Suprapubic skin (tissue), 4 donors: ENCODE measurements at regions not wholly inside any gene's neighbourhood (a gene's known extent, or its start where the extent isn't known, plus 50 kb on each side); places are given as distances from the start of the nearest gene placed in this dataset.

Experiments used
- DNase-seq, 2 donors: peaks; one replicate each; pipeline ENCODE4 v3.0.0-alpha.2; 2019; ENCODE audit warnings: low spot score in 2 of 2
- H3K27ac ChIP-seq: fragments of 200-600 bp; sonication (generic); one replicate; pipeline ENCODE4 v1.5.1; 2019
- H3K27me3 ChIP-seq: fragments of 200-600 bp; sonication (generic); one replicate; pipeline ENCODE4 v1.5.1; 2019
- H3K36me3 ChIP-seq: fragments of 200-600 bp; sonication (generic); one replicate; pipeline ENCODE4 v1.5.1; 2019
- H3K4me1 ChIP-seq: fragments of 200-600 bp; sonication (generic); one replicate; pipeline ENCODE4 v1.5.1; 2019
- H3K4me3 ChIP-seq: fragments of 200-600 bp; sonication (generic); one replicate; pipeline ENCODE4 v1.5.1; 2019; ENCODE audit warnings: mild to moderate bottlenecking
- H3K9me3 ChIP-seq: fragments of 200-600 bp; sonication (generic); one replicate; pipeline ENCODE4 v1.5.1; 2019
- EP300 ChIP-seq: sonication (generic); formaldehyde crosslinking; IDR thresholded peaks from one replicate; pipeline ENCODE4 v1.6.1; 2017; ENCODE audit warnings: antibody characterized with exemption
- POLR2A ChIP-seq, 2 donors: fragments of 450-650 bp; IDR thresholded peaks; one replicate each; pipeline ENCODE4 v1.6.1; 2017; ENCODE audit warnings: antibody characterized with exemption in 2 of 2, mild to moderate bottlenecking in 2 of 2, moderate library complexity in 2 of 2
- POLR2AphosphoS5 ChIP-seq, 3 donors: sonication (generic); formaldehyde crosslinking; IDR thresholded peaks; one replicate each; pipeline ENCODE4 v1.6.1; 2017; ENCODE audit warnings: antibody characterized with exemption in 3 of 3
- WGBS: methylation state at CpG from one replicate; pipeline ENCODE4 v1.1.5; 2018; 5-methylcytosine and 5-hydroxymethylcytosine counted together
- TF ChIP-seq, protein P1 (sequence below), 2 donors: fragments of 200-600 bp in 1 of 2; fragments of 450-650 bp in 1 of 2; sonication (generic) in 1 of 2; IDR thresholded peaks; one replicate each; pipeline ENCODE4 v1.5.1; 2016 to 2019; ENCODE audit warnings: antibody characterized with exemption in 2 of 2, mild to moderate bottlenecking in 1 of 2, moderate library complexity in 1 of 2

DNA sequence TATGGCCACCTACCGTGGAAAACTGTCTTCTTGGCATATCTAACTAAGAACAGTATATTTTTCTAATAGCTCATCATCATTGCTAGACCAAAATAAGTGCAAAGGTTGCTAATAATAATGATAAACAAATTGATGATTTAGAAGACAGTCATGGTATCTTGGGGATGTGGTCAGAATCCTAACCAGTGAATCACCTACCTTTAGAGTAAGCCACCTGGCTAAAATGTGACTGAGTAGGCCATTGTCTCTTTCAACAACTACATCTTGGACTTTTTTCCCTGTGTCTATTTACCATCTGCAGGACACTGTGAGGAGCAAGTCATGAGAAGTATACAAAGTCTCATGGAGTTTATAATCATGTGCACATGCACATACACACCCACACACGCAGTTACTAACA, 273.5 kb upstream of the SEMA6D start:
- Histone ChIP-seq H3K27me3 (no peaks in the 10 kb centered on the region), H3K4me3 (no peak overlapping the region), H3K9me3 (no peaks in the 10 kb centered on the region), H3K27ac (no peak overlapping the region), H3K36me3 (no peaks in the 10 kb centered on the region), H3K4me1 (peaks cover 8% of the 10 kb centered on the region)
- DNase-seq: no peak
- 79% methylated on average over 2 of the region's 2 CpGs for WGBS
- TF ChIP-seq, protein P1, sequence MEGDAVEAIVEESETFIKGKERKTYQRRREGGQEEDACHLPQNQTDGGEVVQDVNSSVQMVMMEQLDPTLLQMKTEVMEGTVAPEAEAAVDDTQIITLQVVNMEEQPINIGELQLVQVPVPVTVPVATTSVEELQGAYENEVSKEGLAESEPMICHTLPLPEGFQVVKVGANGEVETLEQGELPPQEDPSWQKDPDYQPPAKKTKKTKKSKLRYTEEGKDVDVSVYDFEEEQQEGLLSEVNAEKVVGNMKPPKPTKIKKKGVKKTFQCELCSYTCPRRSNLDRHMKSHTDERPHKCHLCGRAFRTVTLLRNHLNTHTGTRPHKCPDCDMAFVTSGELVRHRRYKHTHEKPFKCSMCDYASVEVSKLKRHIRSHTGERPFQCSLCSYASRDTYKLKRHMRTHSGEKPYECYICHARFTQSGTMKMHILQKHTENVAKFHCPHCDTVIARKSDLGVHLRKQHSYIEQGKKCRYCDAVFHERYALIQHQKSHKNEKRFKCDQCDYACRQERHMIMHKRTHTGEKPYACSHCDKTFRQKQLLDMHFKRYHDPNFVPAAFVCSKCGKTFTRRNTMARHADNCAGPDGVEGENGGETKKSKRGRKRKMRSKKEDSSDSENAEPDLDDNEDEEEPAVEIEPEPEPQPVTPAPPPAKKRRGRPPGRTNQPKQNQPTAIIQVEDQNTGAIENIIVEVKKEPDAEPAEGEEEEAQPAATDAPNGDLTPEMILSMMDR (IDR thresholded peaks at IDR 0.05): no peak
- TF ChIP-seq POLR2AphosphoS5 (IDR thresholded peaks at IDR 0.05) (no peak), EP300 (no peak), POLR2A (IDR thresholded peaks at IDR 0.05) (no peak)

DNA sequence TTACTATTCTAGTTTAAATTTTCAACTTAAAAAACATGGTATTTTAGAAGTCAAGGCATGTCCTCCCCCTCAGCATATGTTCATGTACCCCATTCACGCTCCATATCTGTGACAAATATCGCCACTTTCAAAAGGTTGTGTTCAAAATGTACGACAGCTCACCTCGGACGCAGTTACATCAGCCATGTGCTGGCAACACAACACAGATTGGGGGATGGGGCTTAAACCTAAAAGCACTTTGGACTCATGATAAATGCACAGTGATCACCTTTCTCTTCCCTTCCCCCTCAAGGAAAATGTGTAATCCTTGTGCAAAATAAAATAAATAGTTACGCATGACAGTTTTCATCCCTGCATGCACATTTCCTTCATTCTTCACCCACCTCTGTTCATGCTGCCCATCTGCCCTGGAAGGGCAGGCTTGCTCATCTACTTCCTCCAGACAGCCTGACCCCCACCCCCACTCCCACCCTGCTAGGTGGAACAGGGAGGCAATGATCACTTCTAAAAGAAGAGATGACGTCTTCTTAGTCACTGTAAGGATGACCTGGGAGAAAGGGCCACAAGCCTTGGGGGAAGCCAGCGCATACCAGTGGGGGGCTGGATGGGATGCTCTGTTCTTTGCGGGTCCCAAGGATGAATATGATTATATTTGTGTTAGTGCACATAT, 271.4 kb upstream of the SEMA6D start:
- Histone ChIP-seq H3K9me3 (no peaks in the 10 kb centered on the region), H3K4me1 (no peaks in the 10 kb centered on the region), H3K36me3 (no peaks in the 10 kb centered on the region), H3K27ac (no peak overlapping the region), H3K27me3 (no peaks in the 10 kb centered on the region), H3K4me3 (no peak overlapping the region)
- no peak for DNase-seq
- 97% methylated on average over 9 of the region's 9 CpGs for WGBS
- no peak for TF ChIP-seq POLR2AphosphoS5 (IDR thresholded peaks at IDR 0.05)
- no peak for TF ChIP-seq EP300

DNA sequence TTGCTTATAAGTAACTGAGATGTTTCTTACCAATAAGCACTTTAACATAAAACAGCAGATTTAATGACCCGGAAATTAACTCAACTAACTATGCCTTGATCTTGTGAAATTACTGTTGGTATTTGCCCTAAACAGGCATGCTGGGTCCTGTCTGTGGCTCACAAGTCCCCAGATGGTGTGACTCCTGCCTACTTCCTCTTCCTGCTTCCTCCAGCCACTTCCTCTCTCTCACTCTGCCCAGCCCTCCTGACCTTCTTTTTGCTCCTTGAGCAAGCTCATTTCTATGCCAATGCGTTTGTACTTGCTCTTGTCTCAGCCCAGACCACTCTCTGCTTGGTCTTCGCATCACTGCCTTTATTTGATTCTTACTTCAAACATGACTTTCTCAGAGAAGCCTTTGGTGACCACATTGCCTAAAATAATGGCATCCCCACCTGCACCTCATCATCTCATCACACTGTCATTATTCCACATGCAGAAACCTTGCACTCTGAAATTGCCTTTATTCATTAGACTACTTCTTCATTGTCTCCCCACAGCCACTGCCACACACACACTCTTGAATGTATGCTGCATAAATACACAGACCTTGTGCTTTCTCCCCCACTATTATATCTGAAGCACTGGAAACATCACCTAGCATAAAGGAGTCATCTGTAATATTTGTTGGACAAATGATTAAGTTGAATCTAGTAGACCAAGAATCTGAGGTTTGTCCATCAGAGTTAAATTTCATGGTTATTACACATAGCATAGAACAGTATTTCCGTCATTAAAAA, 256.3 kb upstream of the SEMA6D start:
- TF ChIP-seq POLR2AphosphoS5 (IDR thresholded peaks at IDR 0.05) (no peak), POLR2A (IDR thresholded peaks at IDR 0.05) (no peak), EP300 (no peak)
- TF ChIP-seq, protein P1 (IDR thresholded peaks at IDR 0.05): no peak
- no peak for DNase-seq
- WGBS: 75% methylated on average over 4 of the region's 4 CpGs
- H3K4me3 ChIP-seq: no peak overlapping the region
- H3K27ac ChIP-seq: no peak overlapping the region
- H3K9me3 ChIP-seq: no peaks in the 10 kb centered on the region
- no peaks in the 10 kb centered on the region for H3K36me3 ChIP-seq
- no peaks in the 10 kb centered on the region for H3K27me3 ChIP-seq
- H3K4me1 ChIP-seq: peaks cover 5% of the 10 kb centered on the region

DNA sequence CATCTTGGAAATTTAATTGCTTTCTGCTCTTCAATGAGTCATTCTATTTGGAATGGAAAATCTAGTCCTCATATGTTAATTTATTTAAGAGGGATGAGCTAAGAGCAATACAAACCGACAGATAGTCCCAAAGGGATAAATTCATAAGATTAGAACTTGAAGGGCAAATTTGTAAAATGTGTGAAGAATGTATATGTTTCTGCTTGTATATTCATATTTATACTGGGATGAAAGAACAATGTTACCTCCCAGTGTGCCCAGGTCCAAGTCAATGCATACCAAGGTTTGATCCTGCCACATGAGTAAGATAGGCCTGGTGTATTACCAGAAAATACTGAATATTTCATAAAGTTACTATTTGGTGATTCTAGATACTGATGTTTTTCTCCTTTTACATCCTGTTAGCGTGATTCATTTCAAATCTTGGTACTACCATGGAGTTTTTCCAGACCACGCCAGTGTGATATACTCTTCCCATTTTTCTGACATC, 255.6 kb upstream of the SEMA6D start:
- DNase-seq: no peak
- Histone ChIP-seq H3K4me3 (no peak overlapping the region), H3K4me1 (peaks cover 5% of the 10 kb centered on the region), H3K27ac (no peak overlapping the region), H3K27me3 (no peaks in the 10 kb centered on the region), H3K36me3 (no peaks in the 10 kb centered on the region), H3K9me3 (no peaks in the 10 kb centered on the region)
- TF ChIP-seq POLR2AphosphoS5 (IDR thresholded peaks at IDR 0.05) (no peak), POLR2A (IDR thresholded peaks at IDR 0.05) (no peak)
- TF ChIP-seq, protein P1 (IDR thresholded peaks at IDR 0.05): no peak
- 74% methylated on average over 3 of the region's 3 CpGs for WGBS

DNA sequence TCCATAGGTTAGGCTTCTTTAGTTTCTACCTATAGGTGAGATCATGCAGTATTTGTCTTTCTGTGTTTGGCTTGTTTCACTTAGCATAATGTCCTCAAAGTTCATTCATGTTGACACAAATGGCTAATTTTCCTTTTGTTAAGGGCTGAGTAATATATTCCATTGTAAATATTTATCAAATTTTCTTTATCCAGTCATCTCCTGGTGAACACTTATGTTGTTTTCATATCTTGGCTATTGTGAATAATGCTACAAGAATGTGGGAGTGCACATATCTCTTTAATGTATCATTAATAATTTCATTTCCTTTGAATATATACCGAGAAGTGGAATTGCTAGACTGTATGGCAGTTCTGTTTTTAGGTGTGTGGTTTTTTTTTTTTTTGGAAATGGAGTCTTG, 250.9 kb upstream of the SEMA6D start:
- no peak for DNase-seq
- Histone ChIP-seq H3K4me3 (no peak overlapping the region), H3K9me3 (no peaks in the 10 kb centered on the region), H3K36me3 (no peaks in the 10 kb centered on the region), H3K4me1 (no peaks in the 10 kb centered on the region), H3K27me3 (no peaks in the 10 kb centered on the region), H3K27ac (no peak overlapping the region)
- TF ChIP-seq, protein P1 (IDR thresholded peaks at IDR 0.05): no peak
- no peak for TF ChIP-seq POLR2AphosphoS5 (IDR thresholded peaks at IDR 0.05)
- no peak for TF ChIP-seq POLR2A (IDR thresholded peaks at IDR 0.05)
- TF ChIP-seq EP300: no peak
- 37% methylated on average over 1 of the region's 1 CpG for WGBS
